ENCODE measurements at regions not wholly inside any gene's neighbourhood (a gene's known extent, or its start where the extent isn't known, plus 50 kb on each side); places are given as distances from the start of the nearest gene placed in this dataset.
"Not testable (repeated sequence)": the region's sequence is repeated elsewhere in the genome, so short reads cannot be mapped to it uniquely, and the experiment has no call there.

- not testable (repeated sequence) for TF ChIP-seq ZNF565 (CRISPR knock-in tag; conservative IDR thresholded peaks at IDR 0.05; ENCODE audit: low read depth); ZFP3 (CRISPR knock-in tag; IDR thresholded peaks at IDR 0.05)
Measured at GRCh38 chr13:50185769-50186763, 170.8 kb downstream of the KCNRG start.

All from SK-N-SH treated with all-trans-retinoic acid at 6 μM for 48 hours (cell line).